ENCODE measurements at regions not wholly inside any gene's neighbourhood (a gene's known extent, or its start where the extent isn't known, plus 50 kb on each side); places are given as distances from the start of the nearest gene placed in this dataset.

DNA sequence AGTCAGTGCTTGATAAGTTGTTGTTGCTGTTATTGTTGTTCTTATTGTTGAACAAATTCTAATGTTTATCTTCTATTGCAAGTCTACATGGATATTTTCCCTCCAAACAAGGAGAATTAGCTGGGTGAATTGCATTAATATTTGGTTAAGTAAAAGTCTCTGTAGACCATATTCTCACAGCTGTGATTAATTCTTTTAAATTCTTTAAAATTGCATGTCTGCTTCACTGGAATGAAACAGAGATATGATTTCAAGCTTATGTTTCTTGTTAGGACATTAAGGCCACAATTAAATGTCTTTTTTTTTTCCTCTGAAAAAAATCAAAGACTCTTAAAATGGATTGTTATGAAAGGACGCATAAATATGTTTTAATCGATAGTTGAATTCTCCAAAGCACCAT is 153.4 kb downstream of the EBLN2 start:
- TF ChIP-seq RCOR1 (IDR thresholded peaks at IDR 0.05; ENCODE audit: low read depth, low read length): no peak
- no peak for TF ChIP-seq SREBF2 (IDR thresholded peaks at IDR 0.05)
- TF ChIP-seq CHD2 (IDR thresholded peaks at IDR 0.05; ENCODE audit: low read length, partially characterized antibody): no peak
- TF ChIP-seq, protein P1, sequence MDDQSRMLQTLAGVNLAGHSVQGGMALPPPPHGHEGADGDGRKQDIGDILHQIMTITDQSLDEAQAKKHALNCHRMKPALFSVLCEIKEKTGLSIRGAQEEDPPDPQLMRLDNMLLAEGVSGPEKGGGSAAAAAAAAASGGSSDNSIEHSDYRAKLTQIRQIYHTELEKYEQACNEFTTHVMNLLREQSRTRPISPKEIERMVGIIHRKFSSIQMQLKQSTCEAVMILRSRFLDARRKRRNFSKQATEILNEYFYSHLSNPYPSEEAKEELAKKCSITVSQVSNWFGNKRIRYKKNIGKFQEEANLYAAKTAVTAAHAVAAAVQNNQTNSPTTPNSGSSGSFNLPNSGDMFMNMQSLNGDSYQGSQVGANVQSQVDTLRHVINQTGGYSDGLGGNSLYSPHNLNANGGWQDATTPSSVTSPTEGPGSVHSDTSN (IDR thresholded peaks at IDR 0.05): no peak
- no peak for TF ChIP-seq POLR2A (IDR thresholded peaks at IDR 0.05; ENCODE audit: low read length)
- no peak for TF ChIP-seq EP300 (IDR thresholded peaks at IDR 0.05)
- TF ChIP-seq CBX8 (IDR thresholded peaks at IDR 0.05): no peak
- TF ChIP-seq, protein P2, sequence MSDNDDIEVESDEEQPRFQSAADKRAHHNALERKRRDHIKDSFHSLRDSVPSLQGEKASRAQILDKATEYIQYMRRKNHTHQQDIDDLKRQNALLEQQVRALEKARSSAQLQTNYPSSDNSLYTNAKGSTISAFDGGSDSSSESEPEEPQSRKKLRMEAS (IDR thresholded peaks at IDR 0.05): no peak
- TF ChIP-seq EHF (CRISPR knock-in tag; IDR thresholded peaks at IDR 0.05): no peak
- no peak for TF ChIP-seq JUNB (IDR thresholded peaks at IDR 0.05)
- TF ChIP-seq MYC (IDR thresholded peaks at IDR 0.05; ENCODE audit: borderline replicate concordance, low read length): no peak
- TF ChIP-seq FOSB (CRISPR knock-in tag; IDR thresholded peaks at IDR 0.05): no peak
- no peak for TF ChIP-seq MAFK (IDR thresholded peaks at IDR 0.05; ENCODE audit: partially characterized antibody)
- TF ChIP-seq KDM1A (IDR thresholded peaks at IDR 0.05; ENCODE audit: low read depth): no peak
- ATAC-seq (no peak), FAIRE-seq (no peak), DNase-seq (ENCODE audit: low read depth in 1 of 2, low spot score in 1 of 2) (no peak)
- ChIA-PET POLR2A (no interaction called here), CTCF (interaction anchor here (0.7 kb wide), 1 partner anchor 874 kb away, joined by 3 read pairs; no protein-coding TSS in a partner anchor)
- no peak overlapping the region for H3K4me3 ChIP-seq
- no peaks in the 10 kb centered on the region for H3K4me1 ChIP-seq
- no peak overlapping the region for H3K4me2 ChIP-seq
- WGBS (ENCODE audit: missing lambda C conversion rate): 58% methylated on average over 2 of the region's 2 CpGs
- H3K27ac ChIP-seq: no peak overlapping the region
- no peaks in the 10 kb centered on the region for H3K9me3 ChIP-seq

DNA sequence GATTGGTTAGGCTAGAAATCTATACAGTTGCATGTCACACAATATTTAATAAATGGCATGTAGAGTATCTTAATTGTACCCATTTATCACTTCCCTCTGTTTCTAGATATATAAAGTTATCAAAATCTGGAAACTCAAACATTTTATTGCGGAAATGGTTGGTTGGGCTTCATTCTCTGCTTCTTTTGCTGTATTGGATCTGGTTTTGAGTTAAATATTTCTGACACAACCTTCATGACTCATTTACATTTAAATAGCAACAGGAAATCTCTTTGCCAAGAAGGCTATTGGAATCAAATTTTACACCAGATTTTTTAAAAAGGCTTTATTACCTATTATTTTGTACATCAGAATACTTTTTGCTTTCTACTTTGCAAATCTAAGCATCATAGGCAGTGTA is 153.8 kb downstream of the EBLN2 start:
- ChIA-PET CTCF (no interaction called here), POLR2A (no interaction called here)
- H3K4me3 ChIP-seq: no peak overlapping the region
- H3K9me3 ChIP-seq: no peaks in the 10 kb centered on the region
- 2% methylated on average over 1 of the region's 1 CpG for WGBS (ENCODE audit: missing lambda C conversion rate)
- no peaks in the 10 kb centered on the region for H3K4me1 ChIP-seq
- TF ChIP-seq, protein P3, sequence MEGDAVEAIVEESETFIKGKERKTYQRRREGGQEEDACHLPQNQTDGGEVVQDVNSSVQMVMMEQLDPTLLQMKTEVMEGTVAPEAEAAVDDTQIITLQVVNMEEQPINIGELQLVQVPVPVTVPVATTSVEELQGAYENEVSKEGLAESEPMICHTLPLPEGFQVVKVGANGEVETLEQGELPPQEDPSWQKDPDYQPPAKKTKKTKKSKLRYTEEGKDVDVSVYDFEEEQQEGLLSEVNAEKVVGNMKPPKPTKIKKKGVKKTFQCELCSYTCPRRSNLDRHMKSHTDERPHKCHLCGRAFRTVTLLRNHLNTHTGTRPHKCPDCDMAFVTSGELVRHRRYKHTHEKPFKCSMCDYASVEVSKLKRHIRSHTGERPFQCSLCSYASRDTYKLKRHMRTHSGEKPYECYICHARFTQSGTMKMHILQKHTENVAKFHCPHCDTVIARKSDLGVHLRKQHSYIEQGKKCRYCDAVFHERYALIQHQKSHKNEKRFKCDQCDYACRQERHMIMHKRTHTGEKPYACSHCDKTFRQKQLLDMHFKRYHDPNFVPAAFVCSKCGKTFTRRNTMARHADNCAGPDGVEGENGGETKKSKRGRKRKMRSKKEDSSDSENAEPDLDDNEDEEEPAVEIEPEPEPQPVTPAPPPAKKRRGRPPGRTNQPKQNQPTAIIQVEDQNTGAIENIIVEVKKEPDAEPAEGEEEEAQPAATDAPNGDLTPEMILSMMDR (IDR thresholded peaks at IDR 0.05): no peak
- TF ChIP-seq HOXA7 (CRISPR knock-in tag; IDR thresholded peaks at IDR 0.05) (no peak), GATA3 (IDR thresholded peaks at IDR 0.05; ENCODE audit: borderline replicate concordance) (no peak), FOXS1 (CRISPR knock-in tag; IDR thresholded peaks at IDR 0.05) (no peak), BHLHE40 (IDR thresholded peaks at IDR 0.05; ENCODE audit: low read depth, low read length) (no peak), JUN (IDR thresholded peaks at IDR 0.05) (no peak), JUNB (IDR thresholded peaks at IDR 0.05) (no peak), CBX8 (IDR thresholded peaks at IDR 0.05) (no peak), MYC (IDR thresholded peaks at IDR 0.05; ENCODE audit: borderline replicate concordance, low read length) (no peak), ZFP36 (IDR thresholded peaks at IDR 0.05; ENCODE audit: borderline replicate concordance, partially characterized antibody) (no peak), SMC3 (IDR thresholded peaks at IDR 0.05) (no peak), CBX2 (IDR thresholded peaks at IDR 0.05; ENCODE audit: borderline replicate concordance, low read depth) (no peak), TFCP2L1 (CRISPR knock-in tag; IDR thresholded peaks at IDR 0.05) (no peak), ZNF302 (CRISPR knock-in tag; IDR thresholded peaks at IDR 0.05) (no peak), CHD4 (IDR thresholded peaks at IDR 0.05; ENCODE audit: borderline replicate concordance) (no peak), EHF (CRISPR knock-in tag; IDR thresholded peaks at IDR 0.05) (no peak), HEYL (CRISPR knock-in tag; IDR thresholded peaks at IDR 0.05) (no peak), ESRRA (IDR thresholded peaks at IDR 0.05; ENCODE audit: borderline replicate concordance, low read length) (no peak)
- TF ChIP-seq, protein P4, sequence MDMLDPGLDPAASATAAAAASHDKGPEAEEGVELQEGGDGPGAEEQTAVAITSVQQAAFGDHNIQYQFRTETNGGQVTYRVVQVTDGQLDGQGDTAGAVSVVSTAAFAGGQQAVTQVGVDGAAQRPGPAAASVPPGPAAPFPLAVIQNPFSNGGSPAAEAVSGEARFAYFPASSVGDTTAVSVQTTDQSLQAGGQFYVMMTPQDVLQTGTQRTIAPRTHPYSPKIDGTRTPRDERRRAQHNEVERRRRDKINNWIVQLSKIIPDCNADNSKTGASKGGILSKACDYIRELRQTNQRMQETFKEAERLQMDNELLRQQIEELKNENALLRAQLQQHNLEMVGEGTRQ (IDR thresholded peaks at IDR 0.05): no peak
- TF ChIP-seq, protein P5, sequence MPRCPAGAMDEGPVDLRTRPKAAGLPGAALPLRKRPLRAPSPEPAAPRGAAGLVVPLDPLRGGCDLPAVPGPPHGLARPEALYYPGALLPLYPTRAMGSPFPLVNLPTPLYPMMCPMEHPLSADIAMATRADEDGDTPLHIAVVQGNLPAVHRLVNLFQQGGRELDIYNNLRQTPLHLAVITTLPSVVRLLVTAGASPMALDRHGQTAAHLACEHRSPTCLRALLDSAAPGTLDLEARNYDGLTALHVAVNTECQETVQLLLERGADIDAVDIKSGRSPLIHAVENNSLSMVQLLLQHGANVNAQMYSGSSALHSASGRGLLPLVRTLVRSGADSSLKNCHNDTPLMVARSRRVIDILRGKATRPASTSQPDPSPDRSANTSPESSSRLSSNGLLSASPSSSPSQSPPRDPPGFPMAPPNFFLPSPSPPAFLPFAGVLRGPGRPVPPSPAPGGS (IDR thresholded peaks at IDR 0.05): no peak
- ATAC-seq (no peak), DNase-seq (ENCODE audit: low read depth in 1 of 2, low spot score in 1 of 2) (no peak), FAIRE-seq (no peak)
- no peak overlapping the region for H3K27ac ChIP-seq
- no peak overlapping the region for H3K4me2 ChIP-seq

All from A549 (cell line).